Gastroesophageal sphincter (tissue), 3 donors: ENCODE measurements at regions not wholly inside any gene's neighbourhood (a gene's known extent, or its start where the extent isn't known, plus 50 kb on each side); places are given as distances from the start of the nearest gene placed in this dataset.

ENCODE experiments used
- POLR2A ChIP-seq, 2 donors: fragments of 450-650 bp; IDR thresholded peaks; one replicate each; pipeline ENCODE4 v1.6.1; 2017; ENCODE audit warnings: antibody characterized with exemption in 2 of 2, mild to moderate bottlenecking in 2 of 2, moderate library complexity in 1 of 2
- POLR2AphosphoS5 ChIP-seq: sonication (generic); formaldehyde crosslinking; IDR thresholded peaks from one replicate; pipeline ENCODE4 v1.6.1; 2017; ENCODE audit warnings: antibody characterized with exemption
- TF ChIP-seq, protein P1 (sequence below), 4 experiments: fragments of 200-600 bp in 2 of 4; fragments of 450-650 bp in 2 of 4; sonication (generic) in 1 of 4; IDR thresholded peaks; one replicate each; pipeline ENCODE4 v1.5.1; 2017 to 2019; ENCODE audit warnings: antibody characterized with exemption in 4 of 4, mild to moderate bottlenecking in 2 of 4, moderate library complexity in 2 of 4

DNA sequence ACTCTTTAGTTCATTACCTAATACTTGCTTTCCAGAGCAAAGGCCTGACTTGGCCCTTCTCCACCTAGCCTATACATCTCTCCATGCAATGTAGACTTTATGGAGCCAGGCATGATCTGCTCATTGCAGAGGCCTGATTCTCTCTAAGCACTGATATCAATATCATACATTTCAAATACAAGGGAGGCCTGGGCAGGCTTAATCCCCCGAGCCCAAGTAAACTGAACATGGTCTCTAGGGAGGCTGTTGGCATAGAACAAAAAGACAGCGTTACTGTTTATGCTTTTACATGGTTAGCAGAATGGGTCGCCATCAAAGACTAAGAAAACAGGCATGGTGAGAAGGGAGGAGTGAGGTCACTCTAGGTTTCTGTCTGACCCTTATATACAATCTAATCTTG is 695.1 kb downstream of the ZEB2 start:
- TF ChIP-seq POLR2A (IDR thresholded peaks at IDR 0.05) (no peak), POLR2AphosphoS5 (no peak)
- TF ChIP-seq, protein P1, sequence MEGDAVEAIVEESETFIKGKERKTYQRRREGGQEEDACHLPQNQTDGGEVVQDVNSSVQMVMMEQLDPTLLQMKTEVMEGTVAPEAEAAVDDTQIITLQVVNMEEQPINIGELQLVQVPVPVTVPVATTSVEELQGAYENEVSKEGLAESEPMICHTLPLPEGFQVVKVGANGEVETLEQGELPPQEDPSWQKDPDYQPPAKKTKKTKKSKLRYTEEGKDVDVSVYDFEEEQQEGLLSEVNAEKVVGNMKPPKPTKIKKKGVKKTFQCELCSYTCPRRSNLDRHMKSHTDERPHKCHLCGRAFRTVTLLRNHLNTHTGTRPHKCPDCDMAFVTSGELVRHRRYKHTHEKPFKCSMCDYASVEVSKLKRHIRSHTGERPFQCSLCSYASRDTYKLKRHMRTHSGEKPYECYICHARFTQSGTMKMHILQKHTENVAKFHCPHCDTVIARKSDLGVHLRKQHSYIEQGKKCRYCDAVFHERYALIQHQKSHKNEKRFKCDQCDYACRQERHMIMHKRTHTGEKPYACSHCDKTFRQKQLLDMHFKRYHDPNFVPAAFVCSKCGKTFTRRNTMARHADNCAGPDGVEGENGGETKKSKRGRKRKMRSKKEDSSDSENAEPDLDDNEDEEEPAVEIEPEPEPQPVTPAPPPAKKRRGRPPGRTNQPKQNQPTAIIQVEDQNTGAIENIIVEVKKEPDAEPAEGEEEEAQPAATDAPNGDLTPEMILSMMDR (IDR thresholded peaks at IDR 0.05): no peak
